G401 (cell line): ENCODE measurements at regions not wholly inside any gene's neighbourhood (a gene's known extent, or its start where the extent isn't known, plus 50 kb on each side); places are given as distances from the start of the nearest gene placed in this dataset.

ENCODE experiments used
- DNase-seq: peaks from one replicate; pipeline ENCODE4 v3.0.0-alpha.2; 2015; ENCODE audit warnings: low spot score
- in situ Hi-C: cut with HindIII; loops from 2 replicates; pipeline ENCODE4 v1.10.0; 2016; ENCODE audit warnings: low sequenced_read_pairs, mixed read lengths

- no peak for DNase-seq
Observed at GRCh38 chr2:207317378-207317984, 151.7 kb upstream of the KLF7 start.

GRCh38 chr2:207318181-207318628 lies 152.5 kb upstream of the KLF7 start:
- in situ Hi-C loops: no loop called here
- no peak for DNase-seq

More at GRCh38 chr2:207317378-207317984, 151.7 kb upstream of the KLF7 start:
- in situ Hi-C loops: no loop called here

- DNase-seq: no peak
- in situ Hi-C loops: no loop called here
Observed at GRCh38 chr2:207319316-207319715, 153.6 kb upstream of the KLF7 start.

GRCh38 chr2:207320381-207321159 lies 154.8 kb upstream of the KLF7 start:
- in situ Hi-C loops: no loop called here
- no peak for DNase-seq

- in situ Hi-C loops: no loop called here
- no peak for DNase-seq
Observed at GRCh38 chr2:207321514-207321913, 155.8 kb upstream of the KLF7 start.

GRCh38 chr2:207324001-207324400 lies 158.3 kb upstream of the KLF7 start:
- DNase-seq: no peak
- in situ Hi-C loops: no loop called here

- no peak for DNase-seq
- in situ Hi-C loops: no loop called here
Observed at GRCh38 chr2:207327513-207327912, 161.8 kb upstream of the KLF7 start.

GRCh38 chr2:207328944-207329386 lies 163.2 kb upstream of the KLF7 start:
- in situ Hi-C loops: no loop called here
- no peak for DNase-seq

- DNase-seq: no peak
- in situ Hi-C loops: no loop called here
Observed at GRCh38 chr2:207330912-207331311, 165.2 kb upstream of the KLF7 start.

- no peak for DNase-seq
- in situ Hi-C loops: no loop called here
Observed at GRCh38 chr2:207331674-207332073, 165.9 kb upstream of the KLF7 start.

- in situ Hi-C loops: no loop called here
- DNase-seq: no peak
Observed at GRCh38 chr2:207332480-207333212, 166.9 kb upstream of the KLF7 start.

GRCh38 chr2:207333599-207334300 lies 168.0 kb upstream of the KLF7 start:
- in situ Hi-C loops: no loop called here
- DNase-seq: no peak

- in situ Hi-C loops: no loop called here
- no peak for DNase-seq
Observed at GRCh38 chr2:207334301-207334623, 168.5 kb upstream of the KLF7 start.

- peak; percentile 19 for DNase-seq
- in situ Hi-C loops: no loop called here
Observed at GRCh38 chr2:207334624-207335371, 169.1 kb upstream of the KLF7 start.

- in situ Hi-C loops: no loop called here
- peak; percentile 19 for DNase-seq
Observed at GRCh38 chr2:207337234-207338219, 171.8 kb upstream of the KLF7 start.

- in situ Hi-C loops: no loop called here
- no peak for DNase-seq
Observed at GRCh38 chr2:207338220-207338607, 172.5 kb upstream of the KLF7 start.

- DNase-seq: no peak
- in situ Hi-C loops: no loop called here
Observed at GRCh38 chr2:207338610-207339009, 172.9 kb upstream of the KLF7 start.
